Stomach (tissue), 8 donors: ENCODE measurements at regions not wholly inside any gene's neighbourhood (a gene's known extent, or its start where the extent isn't known, plus 50 kb on each side); places are given as distances from the start of the nearest gene placed in this dataset.

Experiments
- DNase-seq, 2 donors: peaks; one replicate each; pipeline versions ENCODE4 v3.0.0 to v3.0.0-alpha.2; 2013 to 2019
- H3K27ac ChIP-seq, 5 donors: fragments of 200-600 bp in 4 of 5; sonication (generic) in 4 of 5; one replicate each; pipeline ENCODE4 v1.5.1; 2013 to 2019; ENCODE audit warnings: mild to moderate bottlenecking in 1 of 5, moderate library complexity in 1 of 5
- H3K27me3 ChIP-seq, 3 donors: fragments of 200-600 bp; sonication (generic); one replicate each; pipeline ENCODE4 v1.5.1; 2017 to 2019; ENCODE audit warnings: mixed run types in 1 of 3
- H3K36me3 ChIP-seq, 4 donors: fragments of 200-600 bp; sonication (generic); 1 replicate in 3 of 4; 2 replicates in 1 of 4; pipeline ENCODE4 v1.5.1; 2016 to 2019
- H3K4me1 ChIP-seq, 4 donors: fragments of 200-600 bp; sonication (generic); one replicate each; pipeline ENCODE4 v1.5.1; 2016 to 2019
- H3K4me3 ChIP-seq, 4 donors: fragments of 200-600 bp; sonication (generic) in 3 of 4; one replicate each; pipeline ENCODE4 v1.5.1; 2016 to 2019; ENCODE audit warnings: mild to moderate bottlenecking in 1 of 4
- H3K9me3 ChIP-seq, 4 donors: fragments of 200-600 bp; sonication (generic); one replicate each; pipeline ENCODE4 v1.5.1; 2016 to 2019
- EP300 ChIP-seq: sonication (generic); formaldehyde crosslinking; IDR thresholded peaks from one replicate; pipeline ENCODE4 v1.6.1; 2017; ENCODE audit warnings: antibody characterized with exemption
- POLR2A ChIP-seq, 4 donors: fragments of 450-650 bp; IDR thresholded peaks; one replicate each; pipeline ENCODE4 v1.6.1; 2016; ENCODE audit warnings: antibody characterized with exemption in 4 of 4, control low read depth in 2 of 4, mild to moderate bottlenecking in 1 of 4, moderate library complexity in 1 of 4
- POLR2AphosphoS5 ChIP-seq, 3 donors: sonication (generic); formaldehyde crosslinking; IDR thresholded peaks; one replicate each; pipeline ENCODE4 v1.6.1; 2016; ENCODE audit warnings: antibody characterized with exemption in 3 of 3
- WGBS, 5 donors: extraction: QIAGEN DNeasy Blood & Tissue Kit in 3 of 5; methylation state at CpG; one replicate each; pipeline versions ENCODE4 v1.1.5 to v1.1.7; 2013 to 2018; 5-methylcytosine and 5-hydroxymethylcytosine counted together
- intact Hi-C: fragments of 100-400 bp; cut with DNase I; formaldehyde crosslinking; loops from one replicate; pipeline ENCODE4 v1.15.1; 2023; ENCODE audit warnings: low total_unique reads
- TF ChIP-seq, protein P1 (sequence below), 7 experiments: fragments of 450-650 bp in 4 of 7; fragments of 200-600 bp in 3 of 7; sonication (generic) in 3 of 7; IDR thresholded peaks; one replicate each; pipeline ENCODE4 v1.5.1; 2016 to 2019; ENCODE audit warnings: antibody characterized with exemption in 7 of 7, control low read depth in 2 of 7, mild to moderate bottlenecking in 1 of 7
- donor health status: healthy with polysubstance abuse.
- donor health status: Bipolar disorder and iron deficiency.
- donor health status: healthy.

DNA sequence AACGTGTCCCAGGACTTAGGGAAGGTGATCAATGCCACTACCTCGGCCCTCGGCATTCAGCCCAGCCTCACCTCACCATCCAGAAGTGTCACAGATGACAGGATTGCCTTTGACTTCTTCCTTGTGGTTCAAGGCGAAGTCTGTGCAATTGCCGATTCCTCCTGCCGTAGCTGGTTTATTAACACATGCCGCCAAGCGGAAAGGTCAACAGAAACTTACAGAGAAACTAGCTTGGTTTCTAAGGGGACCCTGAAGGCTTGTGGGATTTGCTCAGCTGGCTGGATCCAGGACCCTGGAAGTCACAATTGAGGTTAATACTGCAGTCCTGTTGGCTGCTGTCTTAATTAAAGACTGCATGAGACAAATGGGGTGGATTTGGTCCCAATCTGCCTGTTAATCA lies 65.6 kb downstream of the SHANK2 start:
- no peaks in the 10 kb centered on the region for H3K9me3 ChIP-seq

DNA sequence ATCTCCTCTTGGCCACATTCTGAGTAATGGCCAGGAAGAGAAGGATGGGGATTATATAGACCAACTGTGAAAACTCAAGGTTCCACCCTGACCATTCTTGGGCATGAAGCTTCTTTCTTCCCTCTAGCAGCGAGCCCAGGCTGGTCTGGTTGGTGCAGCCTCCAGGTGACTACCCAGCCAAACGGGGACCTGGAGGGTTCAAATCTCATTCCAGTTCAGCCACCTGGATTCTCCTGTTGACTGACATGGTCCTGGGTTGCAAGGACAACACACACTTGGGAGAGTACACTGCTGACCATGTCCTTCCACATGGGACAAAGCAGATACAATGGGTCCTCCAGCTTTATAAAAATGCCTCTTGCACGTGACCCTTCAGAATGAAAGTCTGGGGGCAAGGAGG lies 67.0 kb downstream of the SHANK2 start:
- H3K4me3 ChIP-seq = no peak overlapping the region
- H3K27ac ChIP-seq = no peak overlapping the region
- intact Hi-C loops = no loop called here
- peaks cover 0 to under 1% (median 0%) of the 10 kb centered on the region in 4 donors for H3K36me3 ChIP-seq
- TF ChIP-seq, protein P1, sequence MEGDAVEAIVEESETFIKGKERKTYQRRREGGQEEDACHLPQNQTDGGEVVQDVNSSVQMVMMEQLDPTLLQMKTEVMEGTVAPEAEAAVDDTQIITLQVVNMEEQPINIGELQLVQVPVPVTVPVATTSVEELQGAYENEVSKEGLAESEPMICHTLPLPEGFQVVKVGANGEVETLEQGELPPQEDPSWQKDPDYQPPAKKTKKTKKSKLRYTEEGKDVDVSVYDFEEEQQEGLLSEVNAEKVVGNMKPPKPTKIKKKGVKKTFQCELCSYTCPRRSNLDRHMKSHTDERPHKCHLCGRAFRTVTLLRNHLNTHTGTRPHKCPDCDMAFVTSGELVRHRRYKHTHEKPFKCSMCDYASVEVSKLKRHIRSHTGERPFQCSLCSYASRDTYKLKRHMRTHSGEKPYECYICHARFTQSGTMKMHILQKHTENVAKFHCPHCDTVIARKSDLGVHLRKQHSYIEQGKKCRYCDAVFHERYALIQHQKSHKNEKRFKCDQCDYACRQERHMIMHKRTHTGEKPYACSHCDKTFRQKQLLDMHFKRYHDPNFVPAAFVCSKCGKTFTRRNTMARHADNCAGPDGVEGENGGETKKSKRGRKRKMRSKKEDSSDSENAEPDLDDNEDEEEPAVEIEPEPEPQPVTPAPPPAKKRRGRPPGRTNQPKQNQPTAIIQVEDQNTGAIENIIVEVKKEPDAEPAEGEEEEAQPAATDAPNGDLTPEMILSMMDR (IDR thresholded peaks at IDR 0.05) = no peak
- TF ChIP-seq EP300 (no peak), POLR2A (IDR thresholded peaks at IDR 0.05) (no peak), POLR2AphosphoS5 (IDR thresholded peaks at IDR 0.05) (no peak)
- H3K9me3 ChIP-seq = no peaks in the 10 kb centered on the region
- DNase-seq = no peak
- H3K4me1 ChIP-seq = peaks cover 0 to 2% (median 0%) of the 10 kb centered on the region in 4 donors
- no peaks in the 10 kb centered on the region for H3K27me3 ChIP-seq
- WGBS, 5 donors = 90 to 96% (median 91%) methylated on average over 3 of the region's 3 CpGs

More for the DNA sequence above, 65.6 kb downstream of the SHANK2 start:
- TF ChIP-seq POLR2AphosphoS5 (IDR thresholded peaks at IDR 0.05) (no peak), POLR2A (IDR thresholded peaks at IDR 0.05) (no peak), EP300 (no peak)
- TF ChIP-seq, protein P1 (IDR thresholded peaks at IDR 0.05) = no peak
- no peaks in the 10 kb centered on the region for H3K4me1 ChIP-seq
- H3K36me3 ChIP-seq = peaks cover 0 to 4% (median 0%) of the 10 kb centered on the region in 4 donors
- H3K4me3 ChIP-seq = no peak overlapping the region
- no peak overlapping the region for H3K27ac ChIP-seq
- no peak for DNase-seq
- intact Hi-C loops = no loop called here
- WGBS, 5 donors = 88 to 91% (median 88%) methylated on average over 8 of the region's 8 CpGs
- no peaks in the 10 kb centered on the region for H3K27me3 ChIP-seq

DNA sequence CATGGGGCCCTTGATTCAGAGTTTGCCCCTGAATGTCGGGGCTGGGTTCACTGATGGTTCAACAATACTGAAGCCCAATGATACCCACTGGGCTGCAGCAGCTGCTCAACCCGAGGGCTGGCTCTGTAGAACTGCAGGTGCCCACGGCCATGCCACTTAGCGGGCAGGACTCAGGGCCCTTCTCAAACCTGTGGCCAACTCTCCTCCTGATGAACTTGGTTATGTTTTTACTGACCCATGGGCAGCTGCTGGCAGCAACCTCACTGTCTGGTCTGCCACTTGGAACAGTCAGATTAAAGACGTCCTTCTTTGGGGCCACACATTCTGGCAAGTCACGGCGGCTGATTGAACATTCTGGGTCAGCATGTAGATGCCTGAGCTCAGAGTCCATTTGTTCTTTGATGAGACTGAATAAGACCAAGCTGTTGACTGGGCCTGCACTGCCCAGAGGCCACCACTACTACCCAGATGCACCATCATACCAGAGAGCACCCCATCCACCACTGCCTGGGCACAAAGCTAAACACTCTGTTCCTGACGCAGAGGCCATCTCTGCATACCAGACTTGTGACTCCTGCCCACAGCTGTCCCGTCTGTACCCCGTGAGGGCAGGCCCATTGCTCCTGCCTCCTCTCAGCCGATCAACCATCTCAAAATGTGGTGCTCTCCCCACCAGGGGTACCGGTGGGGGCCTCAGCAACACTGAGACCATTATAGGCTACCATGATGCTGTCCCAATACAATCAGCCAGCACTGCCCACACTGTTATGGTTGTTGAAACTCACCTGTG lies 67.8 kb downstream of the SHANK2 start:
- H3K4me3 ChIP-seq = no peak overlapping the region
- TF ChIP-seq POLR2AphosphoS5 (IDR thresholded peaks at IDR 0.05) = no peak
- TF ChIP-seq, protein P1 (IDR thresholded peaks at IDR 0.05) = no peak
- TF ChIP-seq POLR2A (IDR thresholded peaks at IDR 0.05) = no peak
- TF ChIP-seq EP300 = no peak
- WGBS, 5 donors = 89 to 96% (median 94%) methylated on average over 8 to 12 of the region's 12 CpGs
- no peak overlapping the region for H3K27ac ChIP-seq
- intact Hi-C loops = no loop called here
- H3K27me3 ChIP-seq = no peaks in the 10 kb centered on the region
- peaks cover 0 to 10% (median 0%) of the 10 kb centered on the region in 4 donors for H3K4me1 ChIP-seq
- DNase-seq = no peak
- H3K9me3 ChIP-seq = no peaks in the 10 kb centered on the region
- H3K36me3 ChIP-seq = no peaks in the 10 kb centered on the region

DNA sequence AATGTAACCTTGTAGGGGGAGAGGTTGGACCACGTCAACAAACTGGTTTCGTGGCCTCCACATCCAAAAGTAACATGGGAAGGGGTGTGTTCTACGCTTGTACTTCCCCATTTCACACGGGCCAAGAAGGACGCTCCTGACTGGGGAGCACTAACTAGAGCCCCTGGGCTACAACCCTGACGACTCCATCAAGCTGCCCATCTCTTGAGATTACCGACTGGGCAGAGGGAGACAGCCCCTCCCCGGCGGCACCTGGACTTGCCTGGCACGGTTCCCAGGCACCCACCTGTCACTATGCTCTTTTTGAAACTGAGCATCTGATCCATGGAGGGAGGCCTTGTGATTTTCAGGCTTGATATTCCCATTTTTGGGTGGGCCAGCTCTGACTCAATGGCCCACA lies 68.5 kb downstream of the SHANK2 start:
- no peaks in the 10 kb centered on the region for H3K9me3 ChIP-seq
- DNase-seq = no peak
- intact Hi-C loops = no loop called here
- TF ChIP-seq EP300 = no peak
- no peak for TF ChIP-seq POLR2A (IDR thresholded peaks at IDR 0.05)
- TF ChIP-seq, protein P1 (IDR thresholded peaks at IDR 0.05) = no peak
- no peak for TF ChIP-seq POLR2AphosphoS5 (IDR thresholded peaks at IDR 0.05)
- WGBS, 5 donors = 79 to 87% (median 86%) methylated on average over 10 of the region's 10 CpGs
- H3K27ac ChIP-seq = no peak overlapping the region
- H3K4me1 ChIP-seq = peaks cover 0 to 12% (median 0%) of the 10 kb centered on the region in 4 donors
- H3K27me3 ChIP-seq = no peaks in the 10 kb centered on the region
- no peak overlapping the region for H3K4me3 ChIP-seq
- no peaks in the 10 kb centered on the region for H3K36me3 ChIP-seq
